H9 (cell line): ENCODE measurements at regions not wholly inside any gene's neighbourhood (a gene's known extent, or its start where the extent isn't known, plus 50 kb on each side); places are given as distances from the start of the nearest gene placed in this dataset.

Source experiments
- DNase-seq: peaks from one replicate; pipeline ENCODE4 v3.0.0-alpha.2; 2017
- H2AFZ ChIP-seq: one replicate; pipeline ENCODE4 v1.6.1; 2013; ENCODE audit warnings: mild to moderate bottlenecking, low read length, control low read depth, moderate library complexity
- H2AK5ac ChIP-seq: 2 replicates; pipeline ENCODE4 v1.6.1; 2013; ENCODE audit warnings: low read length, control low read depth, mixed read lengths; ENCODE audit not compliant: insufficient read length
- H2BK120ac ChIP-seq: one replicate; pipeline ENCODE4 v1.6.1; 2013; ENCODE audit warnings: low read depth, mild to moderate bottlenecking, low read length, control low read depth, inconsistent platforms; ENCODE audit not compliant: poor library complexity, severe bottlenecking
- H2BK12ac ChIP-seq: 2 replicates; pipeline ENCODE4 v1.6.1; 2013; ENCODE audit warnings: low read length, control low read depth, mixed read lengths, low read depth; ENCODE audit not compliant: insufficient read length
- H2BK15ac ChIP-seq: 2 replicates; pipeline ENCODE4 v1.6.1; 2013; ENCODE audit warnings: low read depth, low read length, control low read depth
- H2BK20ac ChIP-seq: one replicate; pipeline ENCODE4 v1.6.1; 2013; ENCODE audit warnings: low read depth, mild to moderate bottlenecking, low read length, control low read depth, inconsistent platforms; ENCODE audit not compliant: poor library complexity, severe bottlenecking
- H2BK5ac ChIP-seq: 2 replicates; pipeline ENCODE4 v1.6.1; 2013; ENCODE audit warnings: low read length, control low read depth, mixed read lengths; ENCODE audit not compliant: insufficient read length
- H3K14ac ChIP-seq: 2 replicates; pipeline ENCODE4 v1.6.1; 2013; ENCODE audit warnings: low read length, control low read depth; ENCODE audit not compliant: insufficient read depth
- H3K18ac ChIP-seq: 2 replicates; pipeline ENCODE4 v1.6.1; 2013; ENCODE audit warnings: low read depth, mild to moderate bottlenecking, mixed read lengths, low read length, control low read depth; ENCODE audit not compliant: insufficient read length
- H3K23ac ChIP-seq: 2 replicates; pipeline ENCODE4 v1.6.1; 2013; ENCODE audit warnings: low read length, control low read depth, mixed read lengths, low read depth; ENCODE audit not compliant: insufficient read length
- H3K23me2 ChIP-seq: 2 replicates; pipeline ENCODE4 v1.6.1; 2013; ENCODE audit warnings: low read depth, mild to moderate bottlenecking, mixed read lengths, low read length, control low read depth; ENCODE audit not compliant: insufficient read length, poor library complexity, severe bottlenecking
- H3K27ac ChIP-seq: 2 replicates; pipeline ENCODE4 v1.5.1; 2013; ENCODE audit warnings: low read length, control low read depth, mixed read lengths, low read depth; ENCODE audit not compliant: insufficient read length
- H3K27me3 ChIP-seq: 2 replicates; pipeline ENCODE4 v1.6.1; 2013; ENCODE audit warnings: low read length, control low read depth, inconsistent platforms; ENCODE audit not compliant: insufficient read depth
- H3K4ac ChIP-seq: 2 replicates; pipeline ENCODE4 v1.6.1; 2013; ENCODE audit warnings: low read depth, mild to moderate bottlenecking, control low read depth, inconsistent platforms, low read length, moderate library complexity
- H3K4me1 ChIP-seq: 2 replicates; pipeline ENCODE4 v1.6.1; 2013; ENCODE audit warnings: low read length, control low read depth, inconsistent platforms; ENCODE audit not compliant: insufficient read depth
- H3K4me2 ChIP-seq: 2 replicates; pipeline ENCODE4 v1.6.1; 2013; ENCODE audit warnings: low read length, control low read depth, mixed read lengths; ENCODE audit not compliant: insufficient read length, insufficient read depth
- H3K56ac ChIP-seq: 2 replicates; pipeline ENCODE4 v1.6.1; 2013; ENCODE audit warnings: low read depth, mild to moderate bottlenecking, mixed read lengths, low read length, control low read depth; ENCODE audit not compliant: insufficient read length
- H3K79me1 ChIP-seq: 2 replicates; pipeline ENCODE4 v1.6.1; 2013; ENCODE audit warnings: low read depth, mild to moderate bottlenecking, moderate library complexity, low read length, control low read depth, inconsistent platforms; ENCODE audit not compliant: insufficient read depth, poor library complexity, severe bottlenecking
- H3K79me2 ChIP-seq: 2 replicates; pipeline ENCODE4 v1.6.1; 2013; ENCODE audit warnings: low read length, control low read depth, inconsistent platforms; ENCODE audit not compliant: insufficient read depth
- H3K9ac ChIP-seq: 2 replicates; pipeline ENCODE4 v1.6.1; 2013; ENCODE audit warnings: low read length, control low read depth, mixed read lengths; ENCODE audit not compliant: insufficient read length; ENCODE audit errors: extremely low read depth
- H3K9me3 ChIP-seq: one replicate; pipeline ENCODE4 v1.6.1; 2013; ENCODE audit warnings: low read depth, low read length, inconsistent platforms; ENCODE audit not compliant: control insufficient read depth
- H3T11ph ChIP-seq: one replicate; pipeline ENCODE4 v1.6.1; 2013; ENCODE audit warnings: mild to moderate bottlenecking, low read length, control low read depth, inconsistent platforms
- H4K20me1 ChIP-seq: one replicate; pipeline ENCODE4 v1.6.1; 2013; ENCODE audit not compliant: control insufficient read depth, insufficient read length, insufficient read depth
- H4K5ac ChIP-seq: 2 replicates; pipeline ENCODE4 v1.6.1; 2013; ENCODE audit warnings: low read depth, mild to moderate bottlenecking, mixed read lengths, low read length, control low read depth; ENCODE audit not compliant: insufficient read length
- H4K8ac ChIP-seq: replicated peaks from 2 replicates; pipeline ENCODE4 v1.6.1; 2013; ENCODE audit warnings: low read length, control low read depth, mixed read lengths, low read depth; ENCODE audit not compliant: insufficient read length
- H4K91ac ChIP-seq: 2 replicates; pipeline ENCODE4 v1.6.1; 2013; ENCODE audit warnings: low read depth, mild to moderate bottlenecking, moderate library complexity, mixed read lengths, low read length, control low read depth; ENCODE audit not compliant: insufficient read length
- H3K27ac Mint-ChIP-seq, 3 experiments: 2 replicates in 2 of 3; 3 replicates in 1 of 3; pipeline ENCODE4 v1.8.0; 2020 to 2021; ENCODE audit warnings: mixed read lengths in 3 of 3, mild to moderate bottlenecking in 1 of 3, moderate library complexity in 1 of 3
- H3K27me3 Mint-ChIP-seq: 2 replicates; pipeline ENCODE4 v1.8.0; 2021; ENCODE audit warnings: low read depth, mild to moderate bottlenecking, moderate library complexity, mixed read lengths
- H3K36me3 Mint-ChIP-seq, 3 experiments: 2 replicates in 2 of 3; 3 replicates in 1 of 3; pipeline ENCODE4 v1.8.0; 2020 to 2021; ENCODE audit warnings: low read depth in 3 of 3, mixed read lengths in 3 of 3; ENCODE audit not compliant: insufficient read depth in 1 of 3
- H3K4me1 Mint-ChIP-seq, 2 experiments: 2 replicates each; pipeline ENCODE4 v1.8.0; 2020; ENCODE audit warnings: mixed read lengths in 2 of 2
- H3K4me3 Mint-ChIP-seq, 2 experiments: 2 replicates in 1 of 2; 3 replicates in 1 of 2; pipeline ENCODE4 v1.8.0; 2020 to 2021; ENCODE audit warnings: mild to moderate bottlenecking in 2 of 2, mixed read lengths in 2 of 2, moderate library complexity in 1 of 2
- H3K9me3 Mint-ChIP-seq, 2 experiments: 2 replicates in 1 of 2; 3 replicates in 1 of 2; pipeline ENCODE4 v1.8.0; 2020; ENCODE audit warnings: mild to moderate bottlenecking in 2 of 2, mixed read lengths in 2 of 2, moderate library complexity in 1 of 2
- WGBS: extraction: QIAGEN DNeasy Blood & Tissue Kit; methylation state at CpG from one replicate; pipeline ENCODE4 v1.1.7; 2013; ENCODE audit warnings: missing lambda C conversion rate, low lambda C conversion rate, mixed read lengths; ENCODE audit not compliant: insufficient read length; ENCODE audit errors: extremely low coverage; 5-methylcytosine and 5-hydroxymethylcytosine counted together
- TF ChIP-seq, protein P1 (sequence below): fragments of 200-600 bp; sonication (generic); conservative IDR thresholded peaks from 3 replicates; pipeline ENCODE4 v1.8.0; 2021; ENCODE audit warnings: antibody characterized with exemption, mild to moderate bottlenecking

DNA sequence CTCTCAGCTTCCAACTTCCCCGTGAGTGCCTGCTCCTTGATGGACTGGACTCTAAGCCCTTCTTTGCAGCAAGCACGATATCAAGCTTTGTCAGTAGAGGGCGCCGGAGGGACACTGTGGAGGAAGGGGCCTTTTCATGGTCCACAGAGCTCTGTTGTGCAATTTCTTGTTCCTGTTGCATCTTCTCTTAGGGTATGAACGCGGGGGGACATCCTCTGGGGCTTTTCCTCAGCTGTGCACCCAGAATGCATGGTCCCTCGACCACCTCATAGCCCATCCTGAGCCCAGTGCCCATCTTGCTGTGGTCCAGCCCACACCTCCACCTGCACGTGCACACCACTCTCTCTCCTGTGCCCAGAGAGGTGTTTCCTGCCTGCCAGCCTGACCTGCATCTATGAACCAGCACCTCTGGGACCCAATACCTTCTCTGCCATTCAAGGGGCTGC lies 556.8 kb downstream of the PTPRU start:
- Histone ChIP-seq H3K14ac (no peak overlapping the region), H3K79me1 (no peaks in the 10 kb centered on the region), H2AK5ac (no peak overlapping the region), H2BK15ac (no peak overlapping the region), H3K9ac (no peak overlapping the region), H3K9me3 (no peaks in the 10 kb centered on the region), H4K91ac (no peak overlapping the region), H3K56ac (no peak overlapping the region), H4K8ac (no peak overlapping the region), H3K4me1 (no peaks in the 10 kb centered on the region), H2BK5ac (no peak overlapping the region), H2BK12ac (no peak overlapping the region), H2AFZ (no peak overlapping the region), H3K18ac (peak overlapping the region; percentile 43), H4K5ac (no peak overlapping the region), H4K20me1 (no peaks in the 10 kb centered on the region), H2BK20ac (no peak overlapping the region), H2BK120ac (no peak overlapping the region), H3K79me2 (no peaks in the 10 kb centered on the region), H3K23ac (no peak overlapping the region), H3K4ac (no peak overlapping the region), H3K23me2 (no peaks in the 10 kb centered on the region), H3K27ac (no peak overlapping the region), H3T11ph (no peak overlapping the region), H3K4me2 (no peak overlapping the region), H3K27me3 (no peaks in the 10 kb centered on the region)
- Mint-ChIP-seq H3K4me3 (no peak overlapping the region), H3K27ac (peak overlapping the region in 2 of 3 experiments; percentile 70 to 83; a peak in 4 of 7 replicates), H3K4me1 (peaks cover 4% of the 10 kb centered on the region in 2 experiments; a peak in 2 of 4 replicates), H3K9me3 (peaks cover 8 to 12% of the 10 kb centered on the region in 2 experiments), H3K27me3 (peaks cover 2% of the 10 kb centered on the region; the same call in 1 of the 2 replicates), H3K36me3 (peaks cover 2 to 8% (median 3%) of the 10 kb centered on the region in 3 experiments; a peak in 5 of 7 replicates)
- peak; percentile 90 for DNase-seq
- WGBS = no CpG with 5 or more reads among the region's 8 CpGs
- TF ChIP-seq, protein P1, sequence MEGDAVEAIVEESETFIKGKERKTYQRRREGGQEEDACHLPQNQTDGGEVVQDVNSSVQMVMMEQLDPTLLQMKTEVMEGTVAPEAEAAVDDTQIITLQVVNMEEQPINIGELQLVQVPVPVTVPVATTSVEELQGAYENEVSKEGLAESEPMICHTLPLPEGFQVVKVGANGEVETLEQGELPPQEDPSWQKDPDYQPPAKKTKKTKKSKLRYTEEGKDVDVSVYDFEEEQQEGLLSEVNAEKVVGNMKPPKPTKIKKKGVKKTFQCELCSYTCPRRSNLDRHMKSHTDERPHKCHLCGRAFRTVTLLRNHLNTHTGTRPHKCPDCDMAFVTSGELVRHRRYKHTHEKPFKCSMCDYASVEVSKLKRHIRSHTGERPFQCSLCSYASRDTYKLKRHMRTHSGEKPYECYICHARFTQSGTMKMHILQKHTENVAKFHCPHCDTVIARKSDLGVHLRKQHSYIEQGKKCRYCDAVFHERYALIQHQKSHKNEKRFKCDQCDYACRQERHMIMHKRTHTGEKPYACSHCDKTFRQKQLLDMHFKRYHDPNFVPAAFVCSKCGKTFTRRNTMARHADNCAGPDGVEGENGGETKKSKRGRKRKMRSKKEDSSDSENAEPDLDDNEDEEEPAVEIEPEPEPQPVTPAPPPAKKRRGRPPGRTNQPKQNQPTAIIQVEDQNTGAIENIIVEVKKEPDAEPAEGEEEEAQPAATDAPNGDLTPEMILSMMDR = peak; percentile 89
